ENCODE measurements at regions not wholly inside any gene's neighbourhood (a gene's known extent, or its start where the extent isn't known, plus 50 kb on each side); places are given as distances from the start of the nearest gene placed in this dataset.

DNA sequence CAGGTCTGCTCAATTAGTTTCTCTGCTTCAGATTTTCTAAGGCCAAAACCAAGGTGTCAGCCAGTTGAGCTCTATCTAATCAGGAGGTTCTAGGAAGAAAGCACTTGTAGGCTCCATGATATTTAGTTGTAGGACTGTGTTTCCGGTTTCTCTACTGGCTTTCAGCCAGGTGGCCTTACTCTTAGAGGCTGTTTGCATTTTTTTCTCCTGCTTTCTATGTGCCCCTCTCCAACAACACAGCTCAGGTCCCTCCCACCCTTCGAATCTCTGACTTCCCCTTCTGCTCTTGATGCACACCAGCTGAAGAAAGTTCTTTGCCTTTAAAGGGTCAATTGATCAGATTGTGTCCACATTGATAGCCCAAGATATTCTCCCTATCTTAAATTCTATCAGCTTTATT, 245.2 kb downstream of the RAB28 start:
- TF ChIP-seq POLR2A (IDR thresholded peaks at IDR 0.05; ENCODE audit: control extremely low read depth in 1 of 2, low read depth in 2 of 2, low read length in 2 of 2): no peak
- TF ChIP-seq, protein P1, sequence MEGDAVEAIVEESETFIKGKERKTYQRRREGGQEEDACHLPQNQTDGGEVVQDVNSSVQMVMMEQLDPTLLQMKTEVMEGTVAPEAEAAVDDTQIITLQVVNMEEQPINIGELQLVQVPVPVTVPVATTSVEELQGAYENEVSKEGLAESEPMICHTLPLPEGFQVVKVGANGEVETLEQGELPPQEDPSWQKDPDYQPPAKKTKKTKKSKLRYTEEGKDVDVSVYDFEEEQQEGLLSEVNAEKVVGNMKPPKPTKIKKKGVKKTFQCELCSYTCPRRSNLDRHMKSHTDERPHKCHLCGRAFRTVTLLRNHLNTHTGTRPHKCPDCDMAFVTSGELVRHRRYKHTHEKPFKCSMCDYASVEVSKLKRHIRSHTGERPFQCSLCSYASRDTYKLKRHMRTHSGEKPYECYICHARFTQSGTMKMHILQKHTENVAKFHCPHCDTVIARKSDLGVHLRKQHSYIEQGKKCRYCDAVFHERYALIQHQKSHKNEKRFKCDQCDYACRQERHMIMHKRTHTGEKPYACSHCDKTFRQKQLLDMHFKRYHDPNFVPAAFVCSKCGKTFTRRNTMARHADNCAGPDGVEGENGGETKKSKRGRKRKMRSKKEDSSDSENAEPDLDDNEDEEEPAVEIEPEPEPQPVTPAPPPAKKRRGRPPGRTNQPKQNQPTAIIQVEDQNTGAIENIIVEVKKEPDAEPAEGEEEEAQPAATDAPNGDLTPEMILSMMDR (IDR thresholded peaks at IDR 0.05; ENCODE audit: control extremely low read depth in 1 of 3, insufficient read depth in 1 of 3, low read depth in 1 of 3, low read length in 3 of 3): no peak
